ENCODE measurements at regions not wholly inside any gene's neighbourhood (a gene's known extent, or its start where the extent isn't known, plus 50 kb on each side); places are given as distances from the start of the nearest gene placed in this dataset.

GRCh38 chr9:89896806-89897340, 292.1 kb downstream of the GADD45G start:
- ChIA-PET POLR2A (no interaction called here), CTCF (no interaction called here)
- Mint-ChIP-seq H3K27me3 (peaks cover 49% of the 10 kb centered on the region), H3K4me3 (no peak overlapping the region), H3K36me3 (ENCODE audit: low read depth) (no peaks in the 10 kb centered on the region), H3K9me3 (no peaks in the 10 kb centered on the region), H3K27ac (no peak overlapping the region), H3K4me1 (no peaks in the 10 kb centered on the region)
- DNase-seq = no peak

GRCh38 chr9:89899573-89899972, 294.8 kb downstream of the GADD45G start:
- Mint-ChIP-seq H3K4me3 (no peak overlapping the region), H3K27me3 (peaks cover 51% of the 10 kb centered on the region), H3K9me3 (no peaks in the 10 kb centered on the region), H3K4me1 (no peaks in the 10 kb centered on the region), H3K27ac (no peak overlapping the region), H3K36me3 (ENCODE audit: low read depth) (no peaks in the 10 kb centered on the region)
- CTCF ChIA-PET = no interaction called here
- DNase-seq = no peak
- POLR2A ChIA-PET = no interaction called here

- H3K4me1 Mint-ChIP-seq = no peaks in the 10 kb centered on the region
- POLR2A ChIA-PET = no interaction called here
- CTCF ChIA-PET = no interaction called here
- H3K36me3 Mint-ChIP-seq (ENCODE audit: low read depth) = no peaks in the 10 kb centered on the region
- no peak overlapping the region for H3K27ac Mint-ChIP-seq
- no peak overlapping the region for H3K4me3 Mint-ChIP-seq
- H3K27me3 Mint-ChIP-seq = peaks cover 40% of the 10 kb centered on the region
- no peak for DNase-seq
- H3K9me3 Mint-ChIP-seq = no peaks in the 10 kb centered on the region
Measured at GRCh38 chr9:89901920-89902319, 297.1 kb downstream of the GADD45G start.

GRCh38 chr9:89902450-89903140, 297.8 kb downstream of the GADD45G start:
- no peak overlapping the region for H3K27ac Mint-ChIP-seq
- POLR2A ChIA-PET = no interaction called here

GRCh38 chr9:89903141-89903475, 298.3 kb downstream of the GADD45G start:
- ChIA-PET CTCF (no interaction called here), POLR2A (no interaction called here)
- Mint-ChIP-seq H3K36me3 (ENCODE audit: low read depth) (no peaks in the 10 kb centered on the region), H3K4me1 (no peaks in the 10 kb centered on the region), H3K27me3 (peaks cover 34% of the 10 kb centered on the region), H3K4me3 (no peak overlapping the region), H3K9me3 (no peaks in the 10 kb centered on the region), H3K27ac (no peak overlapping the region)
- no peak for DNase-seq

More at GRCh38 chr9:89902450-89903140, 297.8 kb downstream of the GADD45G start:
- CTCF ChIA-PET = no interaction called here
- Mint-ChIP-seq H3K27me3 (peaks cover 35% of the 10 kb centered on the region), H3K36me3 (ENCODE audit: low read depth) (no peaks in the 10 kb centered on the region), H3K9me3 (no peaks in the 10 kb centered on the region), H3K4me3 (no peak overlapping the region), H3K4me1 (no peaks in the 10 kb centered on the region)
- DNase-seq = no peak

- H3K4me1 Mint-ChIP-seq = no peaks in the 10 kb centered on the region
- DNase-seq = no peak
- POLR2A ChIA-PET = no interaction called here
- peaks cover 36% of the 10 kb centered on the region for H3K27me3 Mint-ChIP-seq
- no peak overlapping the region for H3K4me3 Mint-ChIP-seq
- H3K36me3 Mint-ChIP-seq (ENCODE audit: low read depth) = no peaks in the 10 kb centered on the region
- CTCF ChIA-PET = no interaction called here
- no peak overlapping the region for H3K27ac Mint-ChIP-seq
- no peaks in the 10 kb centered on the region for H3K9me3 Mint-ChIP-seq
Measured at GRCh38 chr9:89905606-89906338, 301.0 kb downstream of the GADD45G start.

GRCh38 chr9:89911721-89912604, 307.2 kb downstream of the GADD45G start:
- ChIA-PET POLR2A (no interaction called here), CTCF (interaction anchor here (0.7 to 1.6 kb wide), 5 partner anchors 11 to 314 kb away, joined by 3 to 6 read pairs (median 3); no protein-coding TSS in a partner anchor)
- Mint-ChIP-seq H3K9me3 (no peaks in the 10 kb centered on the region), H3K4me3 (no peak overlapping the region), H3K36me3 (ENCODE audit: low read depth) (no peaks in the 10 kb centered on the region), H3K27ac (no peak overlapping the region), H3K27me3 (peaks cover 24% of the 10 kb centered on the region), H3K4me1 (no peaks in the 10 kb centered on the region)
- no peak for DNase-seq

- Mint-ChIP-seq H3K4me3 (no peak overlapping the region), H3K27me3 (peaks cover 26% of the 10 kb centered on the region), H3K4me1 (no peaks in the 10 kb centered on the region), H3K27ac (no peak overlapping the region), H3K36me3 (ENCODE audit: low read depth) (no peaks in the 10 kb centered on the region), H3K9me3 (no peaks in the 10 kb centered on the region)
- ChIA-PET POLR2A (no interaction called here), CTCF (interaction anchor here (1.2 kb wide), 2 partner anchors 11 to 310 kb away, joined by 3 to 4 read pairs; no protein-coding TSS in a partner anchor)
- DNase-seq = no peak
Measured at GRCh38 chr9:89912605-89912953, 307.8 kb downstream of the GADD45G start.

GRCh38 chr9:89915187-89915586, 310.4 kb downstream of the GADD45G start:
- no peak for DNase-seq
- no peaks in the 10 kb centered on the region for H3K9me3 Mint-ChIP-seq

GRCh38 chr9:89916001-89916597, 311.3 kb downstream of the GADD45G start:
- H3K9me3 Mint-ChIP-seq = no peaks in the 10 kb centered on the region
- H3K27me3 Mint-ChIP-seq = peaks cover 10% of the 10 kb centered on the region
- ChIA-PET POLR2A (no interaction called here), CTCF (no interaction called here)
- no peak for DNase-seq
- no peaks in the 10 kb centered on the region for H3K36me3 Mint-ChIP-seq (ENCODE audit: low read depth)
- peaks cover 3% of the 10 kb centered on the region for H3K4me1 Mint-ChIP-seq
- no peak overlapping the region for H3K27ac Mint-ChIP-seq
- H3K4me3 Mint-ChIP-seq = no peak overlapping the region

More at GRCh38 chr9:89915187-89915586, 310.4 kb downstream of the GADD45G start:
- no peak overlapping the region for H3K27ac Mint-ChIP-seq
- H3K27me3 Mint-ChIP-seq = peaks cover 18% of the 10 kb centered on the region
- H3K4me3 Mint-ChIP-seq = no peak overlapping the region
- CTCF ChIA-PET = no interaction called here
- POLR2A ChIA-PET = no interaction called here
- H3K36me3 Mint-ChIP-seq (ENCODE audit: low read depth) = no peaks in the 10 kb centered on the region
- H3K4me1 Mint-ChIP-seq = peaks cover 3% of the 10 kb centered on the region

- Mint-ChIP-seq H3K27me3 (peaks cover 7% of the 10 kb centered on the region), H3K9me3 (no peaks in the 10 kb centered on the region), H3K36me3 (ENCODE audit: low read depth) (no peaks in the 10 kb centered on the region), H3K4me3 (no peak overlapping the region), H3K27ac (no peak overlapping the region), H3K4me1 (peaks cover 3% of the 10 kb centered on the region)
- ChIA-PET POLR2A (no interaction called here), CTCF (interaction anchor here (0.6 to 3.2 kb wide), 2 partner anchors 311 to 316 kb away, joined by 3 to 18 read pairs; no protein-coding TSS in a partner anchor)
- DNase-seq = no peak
Measured at GRCh38 chr9:89917861-89918260, 313.0 kb downstream of the GADD45G start.

- CTCF ChIA-PET = interaction anchor here (0.6 to 3.2 kb wide), 5 partner anchors 56 to 321 kb away, joined by 3 to 18 read pairs (median 3); no protein-coding TSS in a partner anchor
- no peak overlapping the region for H3K27ac Mint-ChIP-seq
- peaks cover 7% of the 10 kb centered on the region for H3K27me3 Mint-ChIP-seq
- peak; percentile 54 for DNase-seq
- peaks cover 10% of the 10 kb centered on the region for H3K4me1 Mint-ChIP-seq
- no peaks in the 10 kb centered on the region for H3K9me3 Mint-ChIP-seq
- POLR2A ChIA-PET = no interaction called here
- no peak overlapping the region for H3K4me3 Mint-ChIP-seq
- H3K36me3 Mint-ChIP-seq (ENCODE audit: low read depth) = no peaks in the 10 kb centered on the region
Measured at GRCh38 chr9:89919171-89919681, 314.4 kb downstream of the GADD45G start.

All from activated CD4-positive, alpha-beta T cell treated with anti-CD3 and anti-CD28 coated beads, Interleukin-2, amount 10 ng/mL, durations not matched to agents 7 days and 5 days (primary cell).